Suprapubic skin (tissue), 4 donors: ENCODE measurements at regions not wholly inside any gene's neighbourhood (a gene's known extent, or its start where the extent isn't known, plus 50 kb on each side); places are given as distances from the start of the nearest gene placed in this dataset.

ENCODE experiments used
- CTCF ChIP-seq, 2 donors: fragments of 200-600 bp in 1 of 2; fragments of 450-650 bp in 1 of 2; sonication (generic) in 1 of 2; IDR thresholded peaks; one replicate each; pipeline ENCODE4 v1.5.1; 2016 to 2019; ENCODE audit warnings: antibody characterized with exemption in 2 of 2, mild to moderate bottlenecking in 1 of 2, moderate library complexity in 1 of 2
- POLR2A ChIP-seq, 2 donors: fragments of 450-650 bp; IDR thresholded peaks; one replicate each; pipeline ENCODE4 v1.6.1; 2017; ENCODE audit warnings: antibody characterized with exemption in 2 of 2, mild to moderate bottlenecking in 2 of 2, moderate library complexity in 2 of 2
- POLR2AphosphoS5 ChIP-seq, 3 donors: sonication (generic); formaldehyde crosslinking; IDR thresholded peaks; one replicate each; pipeline ENCODE4 v1.6.1; 2017; ENCODE audit warnings: antibody characterized with exemption in 3 of 3

GRCh38 chr4:45716093-45716492, 407.8 kb downstream of the GABRG1 start:
- no peak for TF ChIP-seq CTCF (IDR thresholded peaks at IDR 0.05)
- no peak for TF ChIP-seq POLR2AphosphoS5 (IDR thresholded peaks at IDR 0.05)
- TF ChIP-seq POLR2A (IDR thresholded peaks at IDR 0.05), result no peak
